Neutrophil (primary cell): ENCODE measurements at regions not wholly inside any gene's neighbourhood (a gene's known extent, or its start where the extent isn't known, plus 50 kb on each side); places are given as distances from the start of the nearest gene placed in this dataset.

Experiments
- H3K27ac ChIP-seq: fragments of 200-600 bp; sonication (generic); 2 replicates; pipeline ENCODE4 v1.5.1; 2016; ENCODE audit warnings: mild to moderate bottlenecking, moderate library complexity
- H3K27me3 ChIP-seq: fragments of 200-600 bp; sonication (generic); 2 replicates; pipeline ENCODE4 v1.6.0; 2016; ENCODE audit warnings: mild to moderate bottlenecking
- H3K36me3 ChIP-seq: fragments of 200-600 bp; sonication (generic); 2 replicates; pipeline ENCODE4 v1.5.1; 2017
- H3K4me1 ChIP-seq, 2 experiments: fragments of 200-600 bp in 1 of 2; sonication (generic) in 1 of 2; 1 replicate in 1 of 2; 2 replicates in 1 of 2; pipeline versions ENCODE4 v1.5.1 to v1.6.1; 2013 to 2016; ENCODE audit warnings: low read depth in 1 of 2, low read length in 1 of 2, mild to moderate bottlenecking in 1 of 2, moderate library complexity in 1 of 2; ENCODE audit not compliant: control insufficient read depth in 1 of 2, insufficient read depth in 1 of 2
- H3K4me3 ChIP-seq, 2 experiments: fragments of 200-600 bp in 1 of 2; sonication (generic) in 1 of 2; 1 replicate in 1 of 2; 2 replicates in 1 of 2; pipeline ENCODE4 v1.5.1; 2013 to 2016; ENCODE audit warnings: low read depth in 1 of 2, low read length in 1 of 2, mild to moderate bottlenecking in 1 of 2, moderate library complexity in 1 of 2
- H3K9me3 ChIP-seq: fragments of 200-600 bp; sonication (generic); 2 replicates; pipeline ENCODE4 v1.5.1; 2016
- TF ChIP-seq, protein P1 (sequence below): fragments of 200-600 bp; sonication (generic); IDR thresholded peaks from 2 replicates; pipeline ENCODE4 v1.5.1; 2016; ENCODE audit warnings: antibody characterized with exemption

- no peaks in the 10 kb centered on the region for H3K27me3 ChIP-seq
- TF ChIP-seq, protein P1, sequence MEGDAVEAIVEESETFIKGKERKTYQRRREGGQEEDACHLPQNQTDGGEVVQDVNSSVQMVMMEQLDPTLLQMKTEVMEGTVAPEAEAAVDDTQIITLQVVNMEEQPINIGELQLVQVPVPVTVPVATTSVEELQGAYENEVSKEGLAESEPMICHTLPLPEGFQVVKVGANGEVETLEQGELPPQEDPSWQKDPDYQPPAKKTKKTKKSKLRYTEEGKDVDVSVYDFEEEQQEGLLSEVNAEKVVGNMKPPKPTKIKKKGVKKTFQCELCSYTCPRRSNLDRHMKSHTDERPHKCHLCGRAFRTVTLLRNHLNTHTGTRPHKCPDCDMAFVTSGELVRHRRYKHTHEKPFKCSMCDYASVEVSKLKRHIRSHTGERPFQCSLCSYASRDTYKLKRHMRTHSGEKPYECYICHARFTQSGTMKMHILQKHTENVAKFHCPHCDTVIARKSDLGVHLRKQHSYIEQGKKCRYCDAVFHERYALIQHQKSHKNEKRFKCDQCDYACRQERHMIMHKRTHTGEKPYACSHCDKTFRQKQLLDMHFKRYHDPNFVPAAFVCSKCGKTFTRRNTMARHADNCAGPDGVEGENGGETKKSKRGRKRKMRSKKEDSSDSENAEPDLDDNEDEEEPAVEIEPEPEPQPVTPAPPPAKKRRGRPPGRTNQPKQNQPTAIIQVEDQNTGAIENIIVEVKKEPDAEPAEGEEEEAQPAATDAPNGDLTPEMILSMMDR, result no peak
Observed at GRCh38 chr3:72130565-72130964, 345.6 kb upstream of the PROK2 start.

DNA sequence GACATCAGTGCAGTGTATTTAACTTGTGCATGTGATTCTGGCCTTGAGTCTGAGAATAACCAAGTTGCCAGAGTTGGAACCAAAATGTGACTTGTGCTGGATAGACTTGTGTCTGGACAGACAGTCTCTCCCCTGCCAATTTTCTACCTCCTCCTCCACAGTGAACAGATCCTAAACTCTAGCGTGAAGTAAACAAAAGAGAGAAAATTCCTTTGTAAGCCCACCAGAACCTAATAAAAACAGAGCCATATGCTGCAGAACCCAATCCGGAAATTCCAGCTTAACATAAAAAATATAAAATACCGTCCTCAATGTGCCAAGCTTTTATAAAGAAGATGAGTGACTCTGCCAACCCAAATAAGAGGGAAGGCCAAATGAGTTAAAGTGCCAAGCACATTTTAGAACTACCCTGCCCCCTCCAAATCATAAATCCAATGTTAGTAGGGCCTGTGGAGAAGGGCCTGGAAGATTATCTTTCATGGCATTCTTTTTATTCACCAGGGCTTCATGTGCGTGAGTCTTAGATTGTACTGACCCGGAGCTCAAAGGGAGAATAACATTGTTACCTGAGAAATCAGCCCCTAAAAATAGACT is 344.6 kb upstream of the PROK2 start:
- H3K27ac ChIP-seq, result no peak overlapping the region
- H3K4me1 ChIP-seq, result no peaks in the 10 kb centered on the region
- TF ChIP-seq, protein P1, result no peak
- H3K9me3 ChIP-seq, result no peaks in the 10 kb centered on the region
- H3K4me3 ChIP-seq, result no peak overlapping the region
- no peaks in the 10 kb centered on the region for H3K27me3 ChIP-seq
- H3K36me3 ChIP-seq, result no peaks in the 10 kb centered on the region

More at GRCh38 chr3:72130565-72130964, 345.6 kb upstream of the PROK2 start:
- Histone ChIP-seq H3K4me1 (no peaks in the 10 kb centered on the region), H3K4me3 (no peak overlapping the region), H3K9me3 (no peaks in the 10 kb centered on the region), H3K36me3 (no peaks in the 10 kb centered on the region), H3K27ac (no peak overlapping the region)

- Histone ChIP-seq H3K27me3 (no peaks in the 10 kb centered on the region), H3K36me3 (no peaks in the 10 kb centered on the region), H3K4me1 (no peaks in the 10 kb centered on the region), H3K4me3 (no peak overlapping the region), H3K27ac (no peak overlapping the region), H3K9me3 (no peaks in the 10 kb centered on the region)
- TF ChIP-seq, protein P1, result no peak
Observed at GRCh38 chr3:72128921-72129320, 344.0 kb upstream of the PROK2 start.

- Histone ChIP-seq H3K4me3 (no peak overlapping the region), H3K4me1 (no peaks in the 10 kb centered on the region), H3K27ac (no peak overlapping the region), H3K36me3 (no peaks in the 10 kb centered on the region), H3K27me3 (no peaks in the 10 kb centered on the region), H3K9me3 (no peaks in the 10 kb centered on the region)
- TF ChIP-seq, protein P1, result no peak
Observed at GRCh38 chr3:72127844-72128243, 342.9 kb upstream of the PROK2 start.

DNA sequence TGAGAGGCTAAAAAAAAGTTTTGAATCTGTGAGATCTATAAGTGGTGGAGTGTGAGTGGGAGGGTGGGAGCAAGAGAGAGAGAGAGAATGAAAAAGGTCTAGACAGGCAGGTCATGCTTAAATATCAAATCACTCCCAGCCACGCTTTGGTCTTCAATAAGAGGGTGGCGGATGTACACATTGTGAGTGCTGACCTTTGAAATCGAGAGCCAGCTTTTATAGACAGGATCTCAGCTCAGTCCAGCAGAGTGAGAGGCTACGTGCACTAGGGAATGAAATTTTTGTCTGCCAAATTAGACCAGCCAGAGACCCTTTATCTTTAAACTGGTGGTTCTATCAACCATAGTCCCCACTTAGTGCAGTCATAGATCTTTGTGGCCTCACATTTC is 342.3 kb upstream of the PROK2 start:
- TF ChIP-seq, protein P1, result no peak
- no peaks in the 10 kb centered on the region for H3K9me3 ChIP-seq
- H3K27me3 ChIP-seq, result no peaks in the 10 kb centered on the region
- H3K36me3 ChIP-seq, result no peaks in the 10 kb centered on the region
- H3K4me1 ChIP-seq, result no peaks in the 10 kb centered on the region
- no peak overlapping the region for H3K27ac ChIP-seq
- no peak overlapping the region for H3K4me3 ChIP-seq
